ENCODE measurements at regions not wholly inside any gene's neighbourhood (a gene's known extent, or its start where the extent isn't known, plus 50 kb on each side); places are given as distances from the start of the nearest gene placed in this dataset.

GRCh38 chr5:127993476-127993875 is 90.1 kb upstream of the SLC12A2 start:
- Histone ChIP-seq H2AFZ (ENCODE audit: low read depth, low read length) (no peak overlapping the region), H3K4me2 (ENCODE audit: insufficient read depth, low read length) (no peak overlapping the region), H3K4me1 (replicated peaks in 1 of 2; ENCODE audit: control insufficient read depth in 2 of 2, insufficient read depth in 2 of 2, low read length in 2 of 2) (no peaks in the 10 kb centered on the region), H3K79me2 (ENCODE audit: control insufficient read depth, insufficient read depth, low read length) (no peaks in the 10 kb centered on the region), H3K4me3 (no peak overlapping the region), H3K27ac (ENCODE audit: extremely low read depth, low read depth, low read length) (no peak overlapping the region), H4K20me1 (replicated peaks; ENCODE audit: control insufficient read depth, insufficient read depth, low read length) (no peaks in the 10 kb centered on the region), H3K9ac (ENCODE audit: insufficient read depth in 1 of 2, low read depth in 2 of 2, low read length in 2 of 2) (no peak overlapping the region), H3K9me1 (ENCODE audit: control insufficient read depth, insufficient read depth, low read length) (no peaks in the 10 kb centered on the region), H3K27me3 (ENCODE audit: control insufficient read depth in 2 of 2, insufficient read depth in 2 of 2, low read length in 2 of 2) (no peaks in the 10 kb centered on the region), H3K36me3 (ENCODE audit: control insufficient read depth, insufficient read depth, low read length) (no peaks in the 10 kb centered on the region), H3K9me3 (replicated peaks; ENCODE audit: control insufficient read depth, insufficient read depth, low read depth, low read length) (no peaks in the 10 kb centered on the region)
- no TSS peak for BruUV-seq (replicated peaks)
- WGBS (ENCODE audit: insufficient coverage, low coverage, missing lambda C conversion rate) = 78% methylated on average over 1 of the region's 1 CpG
- FAIRE-seq (no peak), DNase-seq (ENCODE audit: extremely low read depth in 1 of 4, low spot score in 3 of 4) (no peak), ATAC-seq (no peak)
- in situ Hi-C loops (cut with MboI) = no loop called here
- POLR2A ChIA-PET = no interaction called here
- CTCF ChIA-PET (ENCODE audit: low intra/inter-chr PET ratio) = no interaction called here
- intact Hi-C loops (cut with micrococcal nuclease) = no loop called here
- TF ChIP-seq MXI1 (IDR thresholded peaks at IDR 0.05; ENCODE audit: low read depth, low read length) (no peak), BHLHE40 (IDR thresholded peaks at IDR 0.05; ENCODE audit: low read length) (no peak), SIRT6 (IDR thresholded peaks at IDR 0.05; ENCODE audit: low read depth, low read length) (no peak), ATF2 (CRISPR knock-in tag; IDR thresholded peaks at IDR 0.05) (no peak), ZEB2 (IDR thresholded peaks at IDR 0.05) (no peak), ATF7 (IDR thresholded peaks at IDR 0.05) (no peak), NR3C1 (CRISPR knock-in tag; IDR thresholded peaks at IDR 0.05) (no peak), GMEB1 (CRISPR knock-in tag; IDR thresholded peaks at IDR 0.05) (no peak), POLR2G (IDR thresholded peaks at IDR 0.05; ENCODE audit: low read depth, low read length) (no peak), UBTF (IDR thresholded peaks at IDR 0.05; ENCODE audit: borderline replicate concordance in 1 of 2, low read depth in 2 of 2, low read length in 2 of 2) (no peak), ZC3H8 (IDR thresholded peaks at IDR 0.05) (no peak)
